Lung (tissue), 11 donors: ENCODE measurements at regions not wholly inside any gene's neighbourhood (a gene's known extent, or its start where the extent isn't known, plus 50 kb on each side); places are given as distances from the start of the nearest gene placed in this dataset.

Experiments used
- ATAC-seq: fragments of 200-7000 bp; cut with Tn5 transposase; one replicate; pipeline ENCODE4 v1.9.1; 2020; ENCODE audit warnings: moderate number of reproducible peaks; ENCODE audit not compliant: insufficient read depth, low FRiP score
- DNase-seq, 3 donors: peaks; one replicate each; pipeline ENCODE4 v3.0.0-alpha.2; 2013 to 2017
- H3K27ac ChIP-seq, 2 donors: one replicate each; pipeline ENCODE4 v1.5.1; 2013; ENCODE audit warnings: mild to moderate bottlenecking in 2 of 2, moderate library complexity in 2 of 2, control low read depth in 1 of 2, inconsistent platforms in 1 of 2, low read depth in 1 of 2, low read length in 1 of 2
- H3K27me3 ChIP-seq, 3 donors: one replicate each; pipeline ENCODE4 v1.5.1; 2013; ENCODE audit warnings: low read length in 2 of 3; ENCODE audit not compliant: control insufficient read depth in 3 of 3, insufficient read depth in 3 of 3
- H3K36me3 ChIP-seq, 4 donors: one replicate each; pipeline ENCODE4 v1.5.1; 2013; ENCODE audit warnings: low read length in 4 of 4, mild to moderate bottlenecking in 1 of 4, moderate library complexity in 1 of 4; ENCODE audit not compliant: control insufficient read depth in 4 of 4, insufficient read depth in 4 of 4
- H3K4me1 ChIP-seq, 5 donors: one replicate each; pipeline ENCODE4 v1.5.1; 2013; ENCODE audit warnings: low read length in 5 of 5, mild to moderate bottlenecking in 2 of 5, moderate library complexity in 1 of 5; ENCODE audit not compliant: control insufficient read depth in 5 of 5, insufficient read depth in 5 of 5
- H3K4me3 ChIP-seq: one replicate; pipeline ENCODE4 v1.5.1; 2013; ENCODE audit warnings: mild to moderate bottlenecking, control low read depth, moderate library complexity
- H3K9ac ChIP-seq, 2 donors: one replicate each; pipeline ENCODE4 v1.5.1; 2013; ENCODE audit warnings: low read length in 2 of 2, control low read depth in 1 of 2; ENCODE audit not compliant: insufficient read depth in 1 of 2
- H3K9me3 ChIP-seq, 4 donors: one replicate each; pipeline ENCODE4 v1.5.1; 2013; ENCODE audit warnings: low read length in 3 of 4, mild to moderate bottlenecking in 1 of 4, moderate library complexity in 1 of 4; ENCODE audit not compliant: control insufficient read depth in 4 of 4, insufficient read depth in 3 of 4
- CTCF ChIP-seq: IDR thresholded peaks from 2 replicates; pipeline ENCODE4 v1.5.1; 2012; ENCODE audit warnings: mild to moderate bottlenecking; ENCODE audit errors: control extremely low read depth, extremely low read depth
- WGBS, 2 donors: extraction: QIAGEN DNeasy Blood & Tissue Kit; methylation state at CpG; one replicate each; pipeline ENCODE4 v1.1.7; 2013; 5-methylcytosine and 5-hydroxymethylcytosine counted together
- donor health status: control.
- donor health status: control.
- donor health status: Bipolar disorder and iron deficiency.
- donor health status: healthy.
- donor health status: DM: yes; HTN: yes; CAD: no.

- no peak overlapping the region for H3K9ac ChIP-seq
- H3K27me3 ChIP-seq = no peaks in the 10 kb centered on the region
- 96 to 98% methylated on average over 3 of the region's 3 CpGs for WGBS, 2 donors
- H3K4me3 ChIP-seq = no peak overlapping the region
- H3K36me3 ChIP-seq = no peaks in the 10 kb centered on the region
- no peak for ATAC-seq
- H3K9me3 ChIP-seq = peaks cover 0 to 3% (median 0%) of the 10 kb centered on the region in 4 donors
- H3K27ac ChIP-seq = no peak overlapping the region
- no peak for TF ChIP-seq CTCF
- no peak for DNase-seq
- H3K4me1 ChIP-seq = peaks cover 0 to 15% (median 0%) of the 10 kb centered on the region in 5 donors
These were observed 469.9 kb downstream of the COG6 start for GRCh38 chr13:40125336-40125735.

GRCh38 chr13:40126306-40127085, 471.0 kb downstream of the COG6 start:
- H3K9me3 ChIP-seq = peaks cover 0 to 3% (median 0%) of the 10 kb centered on the region in 4 donors
- WGBS, 2 donors = 93 to 99% methylated on average over 7 of the region's 7 CpGs
- no peaks in the 10 kb centered on the region for H3K27me3 ChIP-seq
- no peak for TF ChIP-seq CTCF
- ATAC-seq (no peak), DNase-seq (no peak)
- H3K9ac ChIP-seq = no peak overlapping the region
- no peak overlapping the region for H3K4me3 ChIP-seq
- no peak overlapping the region for H3K27ac ChIP-seq
- no peaks in the 10 kb centered on the region for H3K36me3 ChIP-seq
- H3K4me1 ChIP-seq = peaks cover 0 to 15% (median 0%) of the 10 kb centered on the region in 5 donors

- no peak overlapping the region for H3K9ac ChIP-seq
- H3K4me3 ChIP-seq = no peak overlapping the region
- H3K27ac ChIP-seq = no peak overlapping the region
- no peak for TF ChIP-seq CTCF
- no peaks in the 10 kb centered on the region for H3K27me3 ChIP-seq
- no peak for DNase-seq
- peaks cover 0 to 15% (median 0%) of the 10 kb centered on the region in 5 donors for H3K4me1 ChIP-seq
- ATAC-seq = no peak
- peaks cover 0 to 3% (median 0%) of the 10 kb centered on the region in 4 donors for H3K9me3 ChIP-seq
- no peaks in the 10 kb centered on the region for H3K36me3 ChIP-seq
These were observed 472.0 kb downstream of the COG6 start for GRCh38 chr13:40127476-40127875.
